Fibroblast of lung (primary cell): ENCODE measurements at regions not wholly inside any gene's neighbourhood (a gene's known extent, or its start where the extent isn't known, plus 50 kb on each side); places are given as distances from the start of the nearest gene placed in this dataset.

Experiments
- EZH2 ChIP-seq: IDR thresholded peaks from 2 replicates; pipeline ENCODE4 v1.5.1; 2012; ENCODE audit warnings: low read length, control low read depth, mild to moderate bottlenecking; ENCODE audit errors: missing control alignments
- TF ChIP-seq, protein P1 (sequence below), 2 donors: IDR thresholded peaks in 1 of 2; conservative IDR thresholded peaks in 1 of 2; 1 replicate in 1 of 2; 2 replicates in 1 of 2; pipeline ENCODE4 v1.5.1; 2011 to 2012; ENCODE audit warnings: low read length in 2 of 2, control low read depth in 1 of 2, inconsistent platforms in 1 of 2, low read depth in 1 of 2, mild to moderate bottlenecking in 1 of 2

DNA sequence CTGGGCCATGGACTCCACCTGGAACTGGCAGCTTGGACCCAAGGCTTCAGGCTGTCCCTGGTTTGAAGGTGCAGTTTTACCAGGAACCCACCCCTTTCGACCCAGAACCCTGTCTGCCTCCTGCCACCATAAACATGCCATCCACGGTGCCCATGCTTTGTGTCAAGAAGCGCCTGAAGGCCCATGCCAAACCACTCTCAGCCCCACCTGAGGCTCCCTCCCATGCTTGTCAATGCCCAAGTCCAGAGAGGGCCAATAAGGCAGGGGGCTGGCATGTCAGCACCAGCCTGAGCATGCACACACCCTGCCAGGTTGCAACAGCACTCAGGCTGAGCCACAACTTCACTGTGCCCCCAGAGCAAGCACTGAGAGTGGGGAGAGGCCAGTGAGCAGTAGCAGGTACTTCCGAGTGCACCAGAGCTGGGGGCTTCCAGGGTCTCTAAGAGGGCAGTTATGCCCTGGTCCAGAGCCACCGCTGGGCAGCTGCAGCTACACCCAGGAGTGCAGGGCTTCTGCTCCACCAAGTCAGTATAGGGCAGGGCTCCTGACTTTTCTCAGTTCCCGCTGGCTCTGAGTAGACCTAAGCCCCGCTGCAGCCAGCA, 1256.0 kb downstream of the AMY1C start:
- TF ChIP-seq, protein P1, sequence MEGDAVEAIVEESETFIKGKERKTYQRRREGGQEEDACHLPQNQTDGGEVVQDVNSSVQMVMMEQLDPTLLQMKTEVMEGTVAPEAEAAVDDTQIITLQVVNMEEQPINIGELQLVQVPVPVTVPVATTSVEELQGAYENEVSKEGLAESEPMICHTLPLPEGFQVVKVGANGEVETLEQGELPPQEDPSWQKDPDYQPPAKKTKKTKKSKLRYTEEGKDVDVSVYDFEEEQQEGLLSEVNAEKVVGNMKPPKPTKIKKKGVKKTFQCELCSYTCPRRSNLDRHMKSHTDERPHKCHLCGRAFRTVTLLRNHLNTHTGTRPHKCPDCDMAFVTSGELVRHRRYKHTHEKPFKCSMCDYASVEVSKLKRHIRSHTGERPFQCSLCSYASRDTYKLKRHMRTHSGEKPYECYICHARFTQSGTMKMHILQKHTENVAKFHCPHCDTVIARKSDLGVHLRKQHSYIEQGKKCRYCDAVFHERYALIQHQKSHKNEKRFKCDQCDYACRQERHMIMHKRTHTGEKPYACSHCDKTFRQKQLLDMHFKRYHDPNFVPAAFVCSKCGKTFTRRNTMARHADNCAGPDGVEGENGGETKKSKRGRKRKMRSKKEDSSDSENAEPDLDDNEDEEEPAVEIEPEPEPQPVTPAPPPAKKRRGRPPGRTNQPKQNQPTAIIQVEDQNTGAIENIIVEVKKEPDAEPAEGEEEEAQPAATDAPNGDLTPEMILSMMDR (conservative IDR thresholded peaks at IDR 0.05 in 1 of 2, IDR thresholded peaks at IDR 0.05 in 1 of 2; ENCODE audit: low read depth in 1 of 2, low read length in 2 of 2), result no peak
- TF ChIP-seq EZH2, result no peak
